ENCODE measurements at regions not wholly inside any gene's neighbourhood (a gene's known extent, or its start where the extent isn't known, plus 50 kb on each side); places are given as distances from the start of the nearest gene placed in this dataset.

- TF ChIP-seq CTCF (IDR thresholded peaks at IDR 0.05): no peak
- no peak for TF ChIP-seq POLR2A (IDR thresholded peaks at IDR 0.05)
Measured at GRCh38 chr2:226172939-226173338, 626.7 kb downstream of the IRS1 start.
